ENCODE measurements at regions not wholly inside any gene's neighbourhood (a gene's known extent, or its start where the extent isn't known, plus 50 kb on each side); places are given as distances from the start of the nearest gene placed in this dataset.

GRCh38 chr15:38705436-38706219 lies 141.0 kb upstream of the RASGRP1 start:
- H3K4me1 ChIP-seq (ENCODE audit: control insufficient read depth, insufficient read depth, low read length, poor library complexity, severe bottlenecking), result no peaks in the 10 kb centered on the region
- H3K27me3 ChIP-seq (replicated peaks; ENCODE audit: control insufficient read depth, insufficient read depth, low read length, poor library complexity, severe bottlenecking), result no peaks in the 10 kb centered on the region
- no peak for DNase-seq
- H3K27ac ChIP-seq (ENCODE audit: insufficient read depth, low read length, poor library complexity, severe bottlenecking), result no peak overlapping the region
- no peak overlapping the region for H3K4me3 ChIP-seq (ENCODE audit: insufficient read depth, low read depth, low read length, poor library complexity, severe bottlenecking)
- no peaks in the 10 kb centered on the region for H3K36me3 ChIP-seq (ENCODE audit: control insufficient read depth, insufficient read depth, low read length)
- H3K9me3 ChIP-seq (ENCODE audit: control insufficient read depth, low read length), result no peaks in the 10 kb centered on the region

GRCh38 chr15:38706956-38707355 lies 142.3 kb upstream of the RASGRP1 start:
- DNase-seq, result no peak
- Histone ChIP-seq H3K36me3 (ENCODE audit: control insufficient read depth, insufficient read depth, low read length) (no peaks in the 10 kb centered on the region), H3K27me3 (replicated peaks; ENCODE audit: control insufficient read depth, insufficient read depth, low read length, poor library complexity, severe bottlenecking) (no peaks in the 10 kb centered on the region), H3K9me3 (ENCODE audit: control insufficient read depth, low read length) (no peaks in the 10 kb centered on the region), H3K4me1 (ENCODE audit: control insufficient read depth, insufficient read depth, low read length, poor library complexity, severe bottlenecking) (no peaks in the 10 kb centered on the region), H3K27ac (ENCODE audit: insufficient read depth, low read length, poor library complexity, severe bottlenecking) (no peak overlapping the region), H3K4me3 (ENCODE audit: insufficient read depth, low read depth, low read length, poor library complexity, severe bottlenecking) (no peak overlapping the region)

GRCh38 chr15:38707802-38708671 lies 143.4 kb upstream of the RASGRP1 start:
- H3K36me3 ChIP-seq (ENCODE audit: control insufficient read depth, insufficient read depth, low read length), result no peaks in the 10 kb centered on the region
- no peaks in the 10 kb centered on the region for H3K9me3 ChIP-seq (ENCODE audit: control insufficient read depth, low read length)
- H3K4me1 ChIP-seq (ENCODE audit: control insufficient read depth, insufficient read depth, low read length, poor library complexity, severe bottlenecking), result no peaks in the 10 kb centered on the region
- no peak for DNase-seq
- H3K27me3 ChIP-seq (replicated peaks; ENCODE audit: control insufficient read depth, insufficient read depth, low read length, poor library complexity, severe bottlenecking), result no peaks in the 10 kb centered on the region
- H3K27ac ChIP-seq (ENCODE audit: insufficient read depth, low read length, poor library complexity, severe bottlenecking), result no peak overlapping the region
- H3K4me3 ChIP-seq (ENCODE audit: insufficient read depth, low read depth, low read length, poor library complexity, severe bottlenecking), result no peak overlapping the region

- Histone ChIP-seq H3K4me1 (ENCODE audit: control insufficient read depth, insufficient read depth, low read length, poor library complexity, severe bottlenecking) (no peaks in the 10 kb centered on the region), H3K27me3 (replicated peaks; ENCODE audit: control insufficient read depth, insufficient read depth, low read length, poor library complexity, severe bottlenecking) (no peaks in the 10 kb centered on the region), H3K36me3 (ENCODE audit: control insufficient read depth, insufficient read depth, low read length) (no peaks in the 10 kb centered on the region), H3K4me3 (ENCODE audit: insufficient read depth, low read depth, low read length, poor library complexity, severe bottlenecking) (no peak overlapping the region), H3K27ac (ENCODE audit: insufficient read depth, low read length, poor library complexity, severe bottlenecking) (no peak overlapping the region), H3K9me3 (ENCODE audit: control insufficient read depth, low read length) (no peaks in the 10 kb centered on the region)
- DNase-seq, result no peak
Measured at GRCh38 chr15:38708672-38709180, 144.1 kb upstream of the RASGRP1 start.

GRCh38 chr15:38709196-38709595 lies 144.6 kb upstream of the RASGRP1 start:
- H3K27ac ChIP-seq (ENCODE audit: insufficient read depth, low read length, poor library complexity, severe bottlenecking), result no peak overlapping the region
- no peaks in the 10 kb centered on the region for H3K27me3 ChIP-seq (replicated peaks; ENCODE audit: control insufficient read depth, insufficient read depth, low read length, poor library complexity, severe bottlenecking)
- H3K36me3 ChIP-seq (ENCODE audit: control insufficient read depth, insufficient read depth, low read length), result no peaks in the 10 kb centered on the region
- no peaks in the 10 kb centered on the region for H3K9me3 ChIP-seq (ENCODE audit: control insufficient read depth, low read length)
- no peak overlapping the region for H3K4me3 ChIP-seq (ENCODE audit: insufficient read depth, low read depth, low read length, poor library complexity, severe bottlenecking)
- H3K4me1 ChIP-seq (ENCODE audit: control insufficient read depth, insufficient read depth, low read length, poor library complexity, severe bottlenecking), result no peaks in the 10 kb centered on the region
- no peak for DNase-seq

- no peak for DNase-seq
- Histone ChIP-seq H3K4me1 (ENCODE audit: control insufficient read depth, insufficient read depth, low read length, poor library complexity, severe bottlenecking) (no peaks in the 10 kb centered on the region), H3K4me3 (ENCODE audit: insufficient read depth, low read depth, low read length, poor library complexity, severe bottlenecking) (no peak overlapping the region), H3K27me3 (replicated peaks; ENCODE audit: control insufficient read depth, insufficient read depth, low read length, poor library complexity, severe bottlenecking) (no peaks in the 10 kb centered on the region), H3K36me3 (ENCODE audit: control insufficient read depth, insufficient read depth, low read length) (no peaks in the 10 kb centered on the region), H3K9me3 (ENCODE audit: control insufficient read depth, low read length) (no peaks in the 10 kb centered on the region), H3K27ac (ENCODE audit: insufficient read depth, low read length, poor library complexity, severe bottlenecking) (no peak overlapping the region)
Measured at GRCh38 chr15:38714309-38715072, 149.9 kb upstream of the RASGRP1 start.

- DNase-seq, result no peak
- Histone ChIP-seq H3K27ac (ENCODE audit: insufficient read depth, low read length, poor library complexity, severe bottlenecking) (no peak overlapping the region), H3K4me1 (ENCODE audit: control insufficient read depth, insufficient read depth, low read length, poor library complexity, severe bottlenecking) (no peaks in the 10 kb centered on the region)
Measured at GRCh38 chr15:38720893-38721567, 156.4 kb upstream of the RASGRP1 start.

GRCh38 chr15:38721568-38721945 lies 156.9 kb upstream of the RASGRP1 start:
- Histone ChIP-seq H3K36me3 (ENCODE audit: control insufficient read depth, insufficient read depth, low read length) (no peaks in the 10 kb centered on the region), H3K4me3 (ENCODE audit: insufficient read depth, low read depth, low read length, poor library complexity, severe bottlenecking) (no peak overlapping the region), H3K27me3 (replicated peaks; ENCODE audit: control insufficient read depth, insufficient read depth, low read length, poor library complexity, severe bottlenecking) (no peaks in the 10 kb centered on the region), H3K27ac (ENCODE audit: insufficient read depth, low read length, poor library complexity, severe bottlenecking) (no peak overlapping the region), H3K4me1 (ENCODE audit: control insufficient read depth, insufficient read depth, low read length, poor library complexity, severe bottlenecking) (no peaks in the 10 kb centered on the region), H3K9me3 (ENCODE audit: control insufficient read depth, low read length) (no peaks in the 10 kb centered on the region)
- no peak for DNase-seq

More at GRCh38 chr15:38720893-38721567, 156.4 kb upstream of the RASGRP1 start:
- H3K4me3 ChIP-seq (ENCODE audit: insufficient read depth, low read depth, low read length, poor library complexity, severe bottlenecking), result no peak overlapping the region
- no peaks in the 10 kb centered on the region for H3K9me3 ChIP-seq (ENCODE audit: control insufficient read depth, low read length)
- H3K36me3 ChIP-seq (ENCODE audit: control insufficient read depth, insufficient read depth, low read length), result no peaks in the 10 kb centered on the region
- H3K27me3 ChIP-seq (replicated peaks; ENCODE audit: control insufficient read depth, insufficient read depth, low read length, poor library complexity, severe bottlenecking), result no peaks in the 10 kb centered on the region

- Histone ChIP-seq H3K4me1 (ENCODE audit: control insufficient read depth, insufficient read depth, low read length, poor library complexity, severe bottlenecking) (no peaks in the 10 kb centered on the region), H3K9me3 (ENCODE audit: control insufficient read depth, low read length) (no peaks in the 10 kb centered on the region), H3K4me3 (ENCODE audit: insufficient read depth, low read depth, low read length, poor library complexity, severe bottlenecking) (no peak overlapping the region), H3K27me3 (replicated peaks; ENCODE audit: control insufficient read depth, insufficient read depth, low read length, poor library complexity, severe bottlenecking) (no peaks in the 10 kb centered on the region), H3K27ac (ENCODE audit: insufficient read depth, low read length, poor library complexity, severe bottlenecking) (no peak overlapping the region), H3K36me3 (ENCODE audit: control insufficient read depth, insufficient read depth, low read length) (no peaks in the 10 kb centered on the region)
- no peak for DNase-seq
Measured at GRCh38 chr15:38722236-38722635, 157.6 kb upstream of the RASGRP1 start.
